OCI-LY7 (cell line): ENCODE measurements at regions not wholly inside any gene's neighbourhood (a gene's known extent, or its start where the extent isn't known, plus 50 kb on each side); places are given as distances from the start of the nearest gene placed in this dataset.

ENCODE experiments used
- EZH2phosphoT487 ChIP-seq: fragments of 200-600 bp; sonication (generic); IDR thresholded peaks from 2 replicates; pipeline ENCODE4 v1.6.1; 2018; ENCODE audit warnings: low read depth, borderline replicate concordance, mild to moderate bottlenecking, mixed run types, antibody characterized with exemption, low read length, moderate library complexity, mixed read lengths
- TF ChIP-seq, protein P1 (sequence below): fragments of 200-600 bp; sonication (generic); conservative IDR thresholded peaks from 2 replicates; pipeline ENCODE4 v1.5.1; 2014; ENCODE audit warnings: mild to moderate bottlenecking, antibody characterized with exemption, low read length, moderate library complexity, mixed read lengths

DNA sequence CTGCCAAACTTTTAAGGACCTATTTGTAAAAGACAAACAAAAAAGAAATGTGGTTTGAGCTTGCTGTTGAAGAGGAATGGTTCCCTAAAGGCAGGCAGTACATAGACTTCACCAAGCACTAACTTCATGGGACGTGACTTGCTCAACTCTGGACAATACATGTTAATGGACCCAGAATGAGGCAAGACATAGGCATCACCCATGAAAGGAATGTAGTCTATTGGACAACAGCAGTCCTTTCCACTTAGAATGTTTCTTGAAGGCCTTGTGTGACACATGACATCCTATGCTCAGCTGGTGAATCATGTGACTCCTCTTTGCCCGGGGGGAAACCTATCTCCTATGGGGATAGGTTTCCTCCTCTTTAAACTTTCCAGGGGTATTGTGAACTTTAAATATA, 246.4 kb upstream of the BLID start:
- TF ChIP-seq, protein P1, sequence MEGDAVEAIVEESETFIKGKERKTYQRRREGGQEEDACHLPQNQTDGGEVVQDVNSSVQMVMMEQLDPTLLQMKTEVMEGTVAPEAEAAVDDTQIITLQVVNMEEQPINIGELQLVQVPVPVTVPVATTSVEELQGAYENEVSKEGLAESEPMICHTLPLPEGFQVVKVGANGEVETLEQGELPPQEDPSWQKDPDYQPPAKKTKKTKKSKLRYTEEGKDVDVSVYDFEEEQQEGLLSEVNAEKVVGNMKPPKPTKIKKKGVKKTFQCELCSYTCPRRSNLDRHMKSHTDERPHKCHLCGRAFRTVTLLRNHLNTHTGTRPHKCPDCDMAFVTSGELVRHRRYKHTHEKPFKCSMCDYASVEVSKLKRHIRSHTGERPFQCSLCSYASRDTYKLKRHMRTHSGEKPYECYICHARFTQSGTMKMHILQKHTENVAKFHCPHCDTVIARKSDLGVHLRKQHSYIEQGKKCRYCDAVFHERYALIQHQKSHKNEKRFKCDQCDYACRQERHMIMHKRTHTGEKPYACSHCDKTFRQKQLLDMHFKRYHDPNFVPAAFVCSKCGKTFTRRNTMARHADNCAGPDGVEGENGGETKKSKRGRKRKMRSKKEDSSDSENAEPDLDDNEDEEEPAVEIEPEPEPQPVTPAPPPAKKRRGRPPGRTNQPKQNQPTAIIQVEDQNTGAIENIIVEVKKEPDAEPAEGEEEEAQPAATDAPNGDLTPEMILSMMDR, result no peak
- TF ChIP-seq EZH2phosphoT487, result no peak
